Cerebellar nuclear complex (tissue), 1 donor: ENCODE measurements at regions not wholly inside any gene's neighbourhood (a gene's known extent, or its start where the extent isn't known, plus 50 kb on each side); places are given as distances from the start of the nearest gene placed in this dataset.
"Not testable (repeated sequence)": the region's sequence is repeated elsewhere in the genome, so short reads cannot be mapped to it uniquely, and the experiment has no call there.

Experiments
- DNase-seq, 2 experiments: peaks; one replicate each; lab custom pipeline; 2025; lab: John Stamatoyannopoulos, UW

DNA sequence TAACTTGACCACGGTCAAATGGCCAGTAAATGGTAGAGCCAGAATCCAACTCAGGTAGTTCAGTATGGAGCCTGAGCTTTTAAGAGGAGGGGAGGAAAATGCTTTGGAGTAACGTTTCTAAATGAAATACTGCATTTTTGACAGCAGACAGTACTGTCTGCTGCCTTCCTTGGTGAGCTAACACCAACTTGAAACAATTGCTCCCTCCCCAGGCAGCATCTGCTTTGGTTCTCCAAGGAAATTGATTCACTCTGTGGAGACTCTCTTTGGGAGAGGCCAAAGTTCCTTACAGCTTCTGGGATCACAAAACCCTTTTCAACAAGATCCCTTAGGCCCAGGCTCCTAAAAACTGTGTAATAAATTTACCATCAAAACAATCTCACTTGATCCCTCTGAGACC, 75.2 kb upstream of the SSBP2 start:
- DNase-seq = no peak

DNA sequence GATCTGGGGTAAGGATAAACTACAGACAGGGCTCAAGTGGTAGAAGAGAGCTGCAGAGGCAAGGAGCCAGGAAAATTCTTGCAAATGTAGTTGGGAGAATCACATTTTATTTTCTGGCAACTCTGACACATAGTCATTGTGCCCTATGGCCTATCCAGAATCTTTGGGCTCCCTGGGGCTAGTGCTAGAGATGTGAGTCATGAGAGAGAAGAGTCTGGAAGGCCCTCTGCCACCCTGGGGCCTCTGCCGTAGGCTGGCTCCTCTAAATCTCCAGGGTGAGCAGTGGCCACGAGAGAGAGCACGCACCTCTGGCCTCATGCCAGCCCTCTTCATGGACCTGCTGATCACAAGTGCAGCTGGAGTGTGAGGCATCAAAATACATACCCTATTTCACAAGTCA, 74.3 kb upstream of the SSBP2 start:
- DNase-seq = no peak

DNA sequence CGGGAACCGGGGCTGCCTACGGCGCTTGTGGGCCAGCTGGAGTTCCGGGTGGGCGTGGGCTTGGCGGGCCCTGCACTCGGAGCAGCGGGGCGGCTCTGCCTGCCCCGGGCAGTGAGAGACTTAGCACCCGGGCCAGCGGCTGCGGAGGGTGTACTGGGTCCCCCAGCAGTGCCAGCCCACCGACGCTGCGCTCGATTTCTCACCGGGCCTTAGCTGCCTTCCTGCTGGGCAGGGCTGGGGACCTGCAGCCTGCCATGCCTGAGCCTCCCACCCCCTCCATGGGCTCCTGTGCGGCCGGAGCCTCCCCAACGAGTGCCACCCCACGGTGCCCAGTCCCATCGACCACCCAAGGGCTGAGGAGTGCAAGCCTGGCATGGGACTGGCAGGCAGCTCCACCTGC, 72.8 kb upstream of the SSBP2 start:
- not testable (repeated sequence) for DNase-seq

DNA sequence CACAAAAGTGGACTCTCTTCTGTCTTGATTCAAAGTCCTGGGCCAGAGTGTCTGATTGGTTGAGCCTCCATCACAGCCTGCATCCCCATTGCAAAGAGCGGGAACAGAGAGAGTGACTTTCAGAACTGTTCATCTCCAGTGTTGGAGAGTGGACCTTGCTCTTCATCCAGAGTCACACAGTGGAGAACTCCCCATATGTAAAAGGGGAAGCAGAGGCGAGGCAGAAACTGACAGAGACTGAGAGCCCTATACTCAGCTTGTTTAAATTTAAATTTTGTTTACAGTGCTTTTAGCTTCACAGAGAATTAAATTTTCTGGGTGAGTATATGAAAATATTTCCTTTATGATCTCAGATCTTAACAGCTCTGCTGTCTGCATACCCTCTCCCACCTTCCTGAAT, 70.0 kb upstream of the SSBP2 start:
- no peak for DNase-seq

DNA sequence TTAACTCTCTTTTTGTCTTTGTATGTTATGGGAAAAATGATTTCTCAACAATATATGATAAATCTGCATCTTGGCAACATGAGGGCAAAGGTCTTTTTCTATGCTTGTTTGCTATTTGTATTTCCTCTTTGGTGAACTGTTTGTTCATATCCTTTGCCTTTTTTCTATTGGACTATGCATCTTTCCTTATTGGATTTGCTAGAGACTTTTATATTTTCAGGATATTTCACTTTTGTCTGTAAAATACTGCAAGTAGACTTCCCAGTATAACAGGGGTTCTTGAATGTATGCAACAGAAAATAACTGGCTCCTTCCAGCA, 69.4 kb upstream of the SSBP2 start:
- no peak for DNase-seq

DNA sequence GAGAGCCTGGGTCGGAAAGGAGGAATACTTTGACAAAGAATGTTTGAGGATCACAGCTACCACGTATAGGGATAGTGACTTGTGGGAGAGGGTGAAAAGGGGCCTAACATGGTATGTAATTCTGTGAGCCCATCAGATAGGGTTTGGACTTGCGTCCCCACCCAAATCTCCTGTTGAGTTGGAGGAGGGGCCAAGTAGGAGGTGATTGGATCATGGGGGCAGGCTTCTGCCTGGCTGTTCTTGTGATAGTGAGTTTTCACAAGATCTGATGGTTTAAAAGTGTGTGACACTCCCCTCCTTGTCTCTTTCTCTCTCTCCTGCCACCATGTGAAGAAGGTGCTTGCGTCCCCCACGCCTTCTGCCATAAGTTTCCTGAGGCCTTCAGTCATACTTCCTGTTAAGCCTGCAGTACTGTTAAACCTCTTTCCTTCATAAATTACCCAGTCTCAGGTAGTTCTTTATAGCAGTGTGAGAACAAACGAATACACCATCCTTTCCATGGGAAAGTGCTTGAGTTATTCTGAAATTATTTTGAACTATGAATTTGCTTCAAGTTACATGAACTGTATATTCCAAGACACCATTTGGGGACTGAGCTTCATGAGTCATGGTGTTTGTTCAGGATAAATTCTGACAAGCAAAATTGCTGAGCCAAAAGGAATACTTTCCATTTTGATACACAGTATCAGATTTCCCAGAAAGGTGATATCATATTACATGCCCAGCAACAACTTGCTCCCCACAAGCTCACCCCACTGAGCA, 68.8 kb upstream of the SSBP2 start:
- DNase-seq = no peak

DNA sequence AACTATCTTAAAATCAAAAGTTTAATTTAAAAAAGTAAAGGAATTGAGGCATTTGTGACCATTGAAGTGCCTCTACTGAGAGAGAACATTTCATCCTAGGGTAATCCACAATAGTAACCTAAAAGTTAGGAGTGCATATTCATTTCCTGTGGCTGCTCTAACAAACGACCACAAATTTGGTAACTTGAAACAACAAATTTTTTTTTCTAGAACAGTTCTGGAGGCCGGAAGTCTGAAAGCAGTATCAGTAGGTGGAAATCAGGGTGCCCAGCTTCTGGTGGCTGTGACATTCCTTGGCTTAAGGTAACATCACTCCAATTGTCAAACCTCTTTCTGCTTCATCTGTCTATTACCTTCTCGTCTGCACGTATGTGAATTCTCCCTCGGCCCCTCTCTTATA, 67.1 kb upstream of the SSBP2 start:
- DNase-seq = no peak

DNA sequence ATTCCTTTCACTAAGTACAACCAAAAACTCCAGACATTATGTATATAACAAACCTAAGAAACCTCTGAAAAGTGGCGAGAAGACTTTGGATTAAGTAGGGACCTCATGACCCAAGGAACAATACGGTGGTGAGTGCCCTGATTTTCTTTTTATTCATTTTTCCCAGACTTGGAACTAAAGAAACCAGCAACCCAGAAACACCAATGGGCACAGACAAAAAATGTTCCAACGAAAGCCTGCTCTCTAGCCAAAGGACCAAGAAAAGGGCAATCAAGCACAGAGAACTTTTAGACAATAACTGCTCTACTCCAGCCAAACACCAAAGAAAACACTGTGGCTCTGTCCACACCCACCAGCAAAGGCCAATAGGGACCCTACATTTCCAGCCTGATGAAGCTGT, 66.2 kb upstream of the SSBP2 start:
- DNase-seq = no peak

DNA sequence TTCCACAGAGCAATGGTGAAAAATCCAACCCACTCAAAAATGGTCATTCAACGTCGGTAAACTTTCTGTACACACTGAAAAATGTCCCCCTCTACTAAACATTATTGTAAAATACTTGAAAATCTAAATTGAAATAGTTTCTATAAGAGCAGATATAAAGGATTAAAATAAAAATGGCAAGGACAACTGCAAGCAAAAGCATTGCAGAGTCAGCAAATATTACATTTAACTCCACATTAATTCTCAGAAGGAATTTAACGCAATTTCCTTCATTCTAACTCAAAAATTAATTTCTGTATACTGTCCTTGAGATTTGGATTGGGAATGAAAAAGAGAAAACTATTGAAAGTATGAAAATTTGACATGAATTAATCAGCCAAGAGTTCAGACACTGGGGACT, 64.4 kb upstream of the SSBP2 start:
- DNase-seq = no peak

DNA sequence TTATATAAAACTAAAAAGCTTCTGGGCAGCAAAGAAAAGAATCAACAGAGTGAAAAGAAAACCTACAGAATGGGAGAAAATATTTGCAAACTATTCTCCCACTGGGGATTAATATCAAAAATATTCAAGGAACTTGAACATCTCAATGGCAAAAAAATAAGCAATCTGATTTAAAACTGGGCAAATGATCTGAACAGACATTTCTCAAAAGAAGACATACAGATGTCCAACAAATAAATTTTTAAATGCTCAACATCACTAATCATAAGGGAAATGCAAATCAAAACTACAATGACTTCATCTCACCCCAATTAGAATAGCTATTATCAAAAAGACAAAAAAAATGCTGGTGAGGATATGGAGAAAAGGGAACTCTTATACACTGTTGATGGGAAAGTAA, 57.2 kb upstream of the SSBP2 start:
- DNase-seq = no peak

DNA sequence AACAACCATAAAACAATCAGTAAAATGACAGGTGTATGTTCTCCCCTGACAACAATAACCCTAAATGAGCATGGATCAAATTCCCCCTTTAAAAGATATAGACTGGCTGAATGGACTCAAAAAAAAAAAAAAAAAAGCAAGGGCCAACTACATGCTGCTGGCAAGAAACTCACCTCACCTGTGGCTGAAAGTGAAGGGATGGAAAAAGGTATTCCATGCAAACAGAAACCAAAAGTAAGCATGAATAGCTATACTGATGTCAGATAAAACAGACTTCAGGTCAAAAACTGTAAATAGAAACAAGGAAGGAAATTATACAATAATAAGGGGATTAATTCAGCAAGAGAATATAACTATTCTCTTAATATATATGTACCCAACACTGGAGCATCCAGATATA, 54.2 kb upstream of the SSBP2 start:
- no peak for DNase-seq

DNA sequence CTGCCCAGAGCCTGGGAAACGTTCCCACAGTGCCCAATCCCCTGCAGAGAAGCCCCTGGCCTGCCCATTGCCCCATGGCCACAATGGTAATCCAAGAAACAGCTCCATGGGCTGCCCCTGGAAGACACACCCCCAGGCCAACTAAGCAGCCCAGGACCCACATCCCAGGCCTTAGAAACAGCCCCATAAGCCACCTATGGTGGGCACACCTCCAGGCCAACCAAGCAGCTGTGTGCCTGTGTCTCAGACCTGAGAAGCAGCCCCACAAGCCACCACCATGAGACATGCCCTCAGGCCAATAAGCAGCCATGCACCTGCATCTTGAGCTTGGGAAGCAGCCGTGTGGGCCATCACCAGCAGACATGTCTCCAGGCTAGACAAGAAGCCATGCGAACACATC, 52.9 kb upstream of the SSBP2 start:
- DNase-seq = no peak

DNA sequence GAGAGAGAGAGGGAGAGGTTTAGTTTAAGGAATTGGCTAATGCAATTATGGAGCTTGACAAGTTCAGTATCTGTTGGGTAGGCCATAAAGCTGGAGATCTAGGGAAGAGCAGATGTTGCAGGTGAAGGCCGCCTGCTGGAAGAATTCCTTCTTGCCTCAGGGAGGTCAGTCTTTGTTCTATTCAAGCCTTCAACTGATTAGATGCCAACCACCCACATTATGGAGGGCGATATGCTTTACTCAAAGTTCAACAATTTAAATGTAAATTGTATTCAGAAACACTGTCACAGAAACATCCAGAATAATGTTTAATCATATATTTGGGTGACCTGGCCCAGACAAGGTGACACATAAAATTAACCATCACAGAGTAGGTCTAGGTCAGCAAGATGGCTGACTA, 51.7 kb upstream of the SSBP2 start:
- DNase-seq = no peak

DNA sequence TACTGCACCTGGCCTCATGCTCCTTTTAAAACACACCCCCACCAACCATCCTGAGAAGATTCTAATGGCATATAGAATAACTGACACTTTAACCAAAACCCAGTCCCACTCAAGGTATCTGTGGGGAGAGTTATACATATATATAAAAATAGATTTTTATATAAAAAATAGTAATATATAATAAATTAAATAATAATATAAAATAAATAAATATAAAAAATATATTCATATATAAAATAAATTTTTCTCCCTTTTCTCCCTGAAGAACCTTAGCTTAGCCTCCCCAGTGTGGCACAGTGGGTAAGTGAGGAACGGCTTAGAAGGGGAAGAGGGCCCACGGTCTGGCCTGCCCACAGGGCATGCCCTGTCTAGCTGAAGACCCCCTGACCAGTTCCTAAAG, 51.1 kb upstream of the SSBP2 start:
- no peak for DNase-seq

DNA sequence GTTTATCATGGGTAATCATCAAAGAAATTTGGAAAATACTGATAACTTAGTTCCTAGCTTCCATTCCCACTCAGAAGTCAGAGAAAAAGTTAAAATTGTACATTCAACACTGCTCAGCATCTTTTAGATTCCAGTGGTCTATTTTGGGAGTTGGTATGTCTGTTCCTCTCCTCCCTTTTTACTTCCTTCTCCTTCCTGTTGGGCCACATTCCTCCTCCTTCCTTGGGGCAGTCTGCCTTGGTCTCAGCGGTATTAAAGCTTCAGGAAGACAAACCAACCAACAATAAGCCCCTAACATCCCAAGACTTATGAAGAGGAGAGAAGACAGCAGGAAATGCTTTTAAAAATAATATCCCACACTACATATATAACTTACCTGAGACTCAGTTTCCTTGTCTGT, 49.9 kb upstream of the SSBP2 start:
- no peak for DNase-seq
